Fibroblast of lung (primary cell): ENCODE measurements at regions not wholly inside any gene's neighbourhood (a gene's known extent, or its start where the extent isn't known, plus 50 kb on each side); places are given as distances from the start of the nearest gene placed in this dataset.
"Not testable (repeated sequence)": the region's sequence is repeated elsewhere in the genome, so short reads cannot be mapped to it uniquely, and the experiment has no call there.

ENCODE experiments used
- DNase-seq, 2 donors: peaks; one replicate each; pipeline versions ENCODE4 v3.0.0 to v3.0.0-alpha.2; 2010; ENCODE audit warnings: low read depth in 2 of 2
- H2AFZ ChIP-seq: 2 replicates; pipeline ENCODE4 v1.5.1; 2012; ENCODE audit warnings: low read length, control low read depth, inconsistent platforms
- H3K27ac ChIP-seq: 2 replicates; pipeline ENCODE4 v1.5.1; 2011; ENCODE audit warnings: low read length, control low read depth; ENCODE audit not compliant: insufficient read depth
- H3K27me3 ChIP-seq: 2 replicates; pipeline ENCODE4 v1.5.1; 2011; ENCODE audit warnings: mild to moderate bottlenecking, low read length; ENCODE audit not compliant: control insufficient read depth, insufficient read depth
- H3K36me3 ChIP-seq: 2 replicates; pipeline ENCODE4 v1.5.1; 2011; ENCODE audit warnings: low read length; ENCODE audit not compliant: control insufficient read depth, insufficient read depth
- H3K4me1 ChIP-seq: 2 replicates; pipeline ENCODE4 v1.5.1; 2011; ENCODE audit warnings: low read length; ENCODE audit not compliant: control insufficient read depth, insufficient read depth; ENCODE audit errors: extremely low read depth
- H3K4me2 ChIP-seq: 2 replicates; pipeline ENCODE4 v1.5.1; 2011; ENCODE audit warnings: low read length, control low read depth; ENCODE audit not compliant: insufficient read depth; ENCODE audit errors: extremely low read depth
- H3K4me3 ChIP-seq, 4 experiments: fragments of 200-600 bp in 1 of 4; sonication (generic) in 1 of 4; replicated peaks in 1 of 4; 2 replicates each; pipeline ENCODE4 v1.5.1; 2011 to 2016; ENCODE audit warnings: low read length in 4 of 4, low read depth in 3 of 4, mild to moderate bottlenecking in 3 of 4, control low read depth in 2 of 4, inconsistent platforms in 1 of 4, mixed read lengths in 1 of 4; ENCODE audit not compliant: insufficient read depth in 1 of 4; ENCODE audit errors: control extremely low read depth in 1 of 4
- H3K79me2 ChIP-seq: 2 replicates; pipeline ENCODE4 v1.5.1; 2012; ENCODE audit warnings: mild to moderate bottlenecking, low read length, inconsistent platforms; ENCODE audit not compliant: control insufficient read depth, insufficient read depth
- H3K9ac ChIP-seq: 2 replicates; pipeline ENCODE4 v1.5.1; 2011; ENCODE audit warnings: mild to moderate bottlenecking, low read length, control low read depth; ENCODE audit not compliant: insufficient read depth
- H3K9me3 ChIP-seq: 2 replicates; pipeline ENCODE4 v1.5.1; 2012; ENCODE audit warnings: low read depth, low read length; ENCODE audit not compliant: control insufficient read depth, insufficient read depth
- H4K20me1 ChIP-seq: 2 replicates; pipeline ENCODE4 v1.5.1; 2011; ENCODE audit warnings: low read length; ENCODE audit not compliant: control insufficient read depth, insufficient read depth; ENCODE audit errors: extremely low read depth
- EZH2 ChIP-seq: IDR thresholded peaks from 2 replicates; pipeline ENCODE4 v1.5.1; 2012; ENCODE audit warnings: low read length, control low read depth, mild to moderate bottlenecking; ENCODE audit errors: missing control alignments
- TF ChIP-seq, protein P1 (sequence below), 2 donors: IDR thresholded peaks in 1 of 2; conservative IDR thresholded peaks in 1 of 2; 1 replicate in 1 of 2; 2 replicates in 1 of 2; pipeline ENCODE4 v1.5.1; 2011 to 2012; ENCODE audit warnings: low read length in 2 of 2, control low read depth in 1 of 2, inconsistent platforms in 1 of 2, low read depth in 1 of 2, mild to moderate bottlenecking in 1 of 2

DNA sequence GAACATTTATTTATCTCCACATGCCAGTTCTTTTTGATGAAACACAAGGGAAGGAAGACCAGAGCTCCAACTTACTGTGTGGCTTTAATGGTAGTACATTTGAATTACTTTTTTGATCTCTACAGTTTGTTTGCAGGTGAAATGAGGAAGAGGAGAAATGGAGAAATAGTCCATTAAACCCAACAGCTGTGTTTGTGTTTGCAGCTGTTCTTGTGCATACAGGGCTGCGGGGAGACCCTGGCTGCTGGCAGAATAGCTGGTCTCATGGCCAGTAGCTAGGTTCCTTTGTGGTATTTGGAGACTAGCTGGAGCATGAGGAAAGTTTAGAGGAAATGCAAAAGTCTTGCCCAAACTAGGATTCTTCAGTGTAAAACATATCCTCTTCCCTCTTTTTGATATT, 374.8 kb downstream of the GPAT3 start:
- H3K4me3 ChIP-seq, result no peak overlapping the region
- no peak for DNase-seq
- no peaks in the 10 kb centered on the region for H3K27me3 ChIP-seq
- no peak overlapping the region for H2AFZ ChIP-seq
- no peaks in the 10 kb centered on the region for H3K4me1 ChIP-seq
- no peak for TF ChIP-seq EZH2
- TF ChIP-seq, protein P1, sequence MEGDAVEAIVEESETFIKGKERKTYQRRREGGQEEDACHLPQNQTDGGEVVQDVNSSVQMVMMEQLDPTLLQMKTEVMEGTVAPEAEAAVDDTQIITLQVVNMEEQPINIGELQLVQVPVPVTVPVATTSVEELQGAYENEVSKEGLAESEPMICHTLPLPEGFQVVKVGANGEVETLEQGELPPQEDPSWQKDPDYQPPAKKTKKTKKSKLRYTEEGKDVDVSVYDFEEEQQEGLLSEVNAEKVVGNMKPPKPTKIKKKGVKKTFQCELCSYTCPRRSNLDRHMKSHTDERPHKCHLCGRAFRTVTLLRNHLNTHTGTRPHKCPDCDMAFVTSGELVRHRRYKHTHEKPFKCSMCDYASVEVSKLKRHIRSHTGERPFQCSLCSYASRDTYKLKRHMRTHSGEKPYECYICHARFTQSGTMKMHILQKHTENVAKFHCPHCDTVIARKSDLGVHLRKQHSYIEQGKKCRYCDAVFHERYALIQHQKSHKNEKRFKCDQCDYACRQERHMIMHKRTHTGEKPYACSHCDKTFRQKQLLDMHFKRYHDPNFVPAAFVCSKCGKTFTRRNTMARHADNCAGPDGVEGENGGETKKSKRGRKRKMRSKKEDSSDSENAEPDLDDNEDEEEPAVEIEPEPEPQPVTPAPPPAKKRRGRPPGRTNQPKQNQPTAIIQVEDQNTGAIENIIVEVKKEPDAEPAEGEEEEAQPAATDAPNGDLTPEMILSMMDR (conservative IDR thresholded peaks at IDR 0.05 in 1 of 2, IDR thresholded peaks at IDR 0.05 in 1 of 2; ENCODE audit: low read depth in 1 of 2, low read length in 2 of 2), result no peak
- H3K4me2 ChIP-seq, result no peak overlapping the region
- H3K36me3 ChIP-seq, result no peaks in the 10 kb centered on the region
- H3K9ac ChIP-seq, result no peak overlapping the region
- H3K79me2 ChIP-seq, result no peaks in the 10 kb centered on the region
- H4K20me1 ChIP-seq, result no peaks in the 10 kb centered on the region
- H3K9me3 ChIP-seq, result no peaks in the 10 kb centered on the region
- H3K27ac ChIP-seq, result no peak overlapping the region

DNA sequence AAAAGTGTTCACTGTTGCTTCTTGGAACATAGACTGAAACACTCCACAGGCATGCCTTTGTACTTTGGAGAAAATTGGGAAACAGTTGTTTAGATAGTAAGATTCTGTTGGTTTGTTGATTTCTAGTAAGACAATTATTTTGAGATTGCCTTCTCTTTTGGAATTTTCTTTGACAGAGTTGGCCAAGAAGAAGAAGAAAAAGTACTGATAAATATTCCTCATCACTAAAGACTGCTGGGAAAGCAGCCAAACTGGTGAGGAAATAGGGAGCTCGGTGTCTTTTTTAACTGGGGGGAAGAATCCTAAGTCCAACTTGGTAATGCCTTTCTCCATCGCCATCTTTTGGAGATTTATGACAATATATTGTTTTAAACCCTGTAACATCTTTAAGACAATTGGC, 370.7 kb downstream of the GPAT3 start:
- H3K36me3 ChIP-seq, result no peaks in the 10 kb centered on the region
- no peaks in the 10 kb centered on the region for H3K4me1 ChIP-seq
- no peak overlapping the region for H3K27ac ChIP-seq
- no peak overlapping the region for H3K9ac ChIP-seq
- no peaks in the 10 kb centered on the region for H4K20me1 ChIP-seq
- peak; percentile 0 to 37 for DNase-seq
- H3K4me2 ChIP-seq, result no peak overlapping the region
- H3K9me3 ChIP-seq, result no peaks in the 10 kb centered on the region
- no peak overlapping the region for H2AFZ ChIP-seq
- H3K4me3 ChIP-seq, result no peak overlapping the region
- no peak for TF ChIP-seq EZH2
- TF ChIP-seq, protein P1 (conservative IDR thresholded peaks at IDR 0.05 in 1 of 2, IDR thresholded peaks at IDR 0.05 in 1 of 2; ENCODE audit: low read depth in 1 of 2, low read length in 2 of 2), result no peak
- no peaks in the 10 kb centered on the region for H3K27me3 ChIP-seq
- H3K79me2 ChIP-seq, result no peaks in the 10 kb centered on the region

DNA sequence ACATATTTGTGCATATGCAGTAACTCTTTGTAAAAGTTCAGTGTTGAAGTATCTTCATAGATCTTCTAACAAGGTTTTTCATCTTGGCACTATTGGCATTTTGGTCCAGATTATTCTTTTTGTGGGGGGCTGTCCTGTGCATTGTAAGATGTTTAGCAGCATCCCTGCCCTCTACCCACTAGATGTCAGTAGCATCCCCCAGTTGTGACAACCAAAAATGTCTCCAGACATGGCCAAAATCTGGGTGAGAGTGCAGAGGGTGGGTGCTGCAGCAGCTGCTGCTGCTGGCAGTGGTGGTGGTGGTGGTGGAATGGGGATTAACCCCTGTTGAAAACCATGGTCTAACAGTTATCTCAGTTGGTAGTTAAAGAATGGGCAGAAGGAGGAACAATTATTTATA, 370.0 kb downstream of the GPAT3 start:
- Histone ChIP-seq H4K20me1 (no peaks in the 10 kb centered on the region), H3K27ac (no peak overlapping the region), H3K4me2 (no peak overlapping the region), H3K9me3 (no peaks in the 10 kb centered on the region), H3K4me3 (no peak overlapping the region), H3K79me2 (no peaks in the 10 kb centered on the region), H3K9ac (no peak overlapping the region), H2AFZ (no peak overlapping the region), H3K36me3 (no peaks in the 10 kb centered on the region), H3K4me1 (no peaks in the 10 kb centered on the region), H3K27me3 (no peaks in the 10 kb centered on the region)
- TF ChIP-seq EZH2, result no peak
- TF ChIP-seq, protein P1 (conservative IDR thresholded peaks at IDR 0.05 in 1 of 2, IDR thresholded peaks at IDR 0.05 in 1 of 2; ENCODE audit: low read depth in 1 of 2, low read length in 2 of 2), result no peak
- no peak for DNase-seq

DNA sequence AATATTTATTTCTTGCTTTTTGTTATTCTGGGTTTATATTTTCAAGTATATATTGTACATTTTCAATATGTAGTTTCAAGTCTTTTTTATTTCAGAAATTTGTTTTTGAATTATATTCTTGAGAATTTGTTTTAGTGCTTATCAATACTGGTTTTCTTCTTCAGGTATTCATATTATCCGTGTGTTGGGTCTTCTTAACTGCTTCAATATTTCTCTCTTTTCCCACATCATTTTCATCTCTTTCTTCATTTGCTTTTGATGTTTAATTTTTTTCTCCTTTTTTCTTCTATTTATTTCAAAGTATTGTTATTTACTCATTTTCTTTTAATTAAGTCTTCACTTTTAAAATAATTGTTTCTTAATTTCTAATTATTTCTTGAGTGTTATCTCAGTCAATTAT, 367.8 kb downstream of the GPAT3 start:
- not testable (repeated sequence) for H3K27me3 ChIP-seq, H3K4me1 ChIP-seq, H3K9me3 ChIP-seq, H3K4me3 ChIP-seq, H4K20me1 ChIP-seq, H3K4me2 ChIP-seq, H3K36me3 ChIP-seq, H3K79me2 ChIP-seq, DNase-seq, H3K27ac ChIP-seq, H2AFZ ChIP-seq, H3K9ac ChIP-seq
